DOHH2 (cell line): ENCODE measurements at regions not wholly inside any gene's neighbourhood (a gene's known extent, or its start where the extent isn't known, plus 50 kb on each side); places are given as distances from the start of the nearest gene placed in this dataset.
"Not testable (repeated sequence)": the region's sequence is repeated elsewhere in the genome, so short reads cannot be mapped to it uniquely, and the experiment has no call there.

Source experiments
- H3F3A ChIP-seq: fragments of 200-600 bp; sonication (generic), shearing (Covaris generic); 2 replicates; pipeline ENCODE4 v1.6.0; 2016; ENCODE audit warnings: antibody characterized with exemption, mild to moderate bottlenecking; ENCODE audit not compliant: control insufficient read depth, insufficient read depth
- H3K27ac ChIP-seq: fragments of 200-600 bp; sonication (generic); 2 replicates; pipeline ENCODE4 v1.5.1; 2014; ENCODE audit warnings: low read depth, mild to moderate bottlenecking, low read length, moderate library complexity
- H3K27me3 ChIP-seq: fragments of 200-600 bp; sonication (generic); 2 replicates; pipeline ENCODE4 v1.6.1; 2014; ENCODE audit warnings: mild to moderate bottlenecking, low read length, mixed read lengths; ENCODE audit not compliant: control insufficient read depth
- H3K36me3 ChIP-seq: fragments of 200-600 bp; sonication (generic); 2 replicates; pipeline ENCODE4 v1.6.1; 2014; ENCODE audit warnings: mild to moderate bottlenecking, low read length, moderate library complexity, mixed read lengths; ENCODE audit not compliant: control insufficient read depth
- H3K4me1 ChIP-seq: fragments of 200-600 bp; sonication (generic); 2 replicates; pipeline ENCODE4 v1.6.1; 2014; ENCODE audit warnings: mild to moderate bottlenecking, low read length, mixed read lengths; ENCODE audit not compliant: control insufficient read depth
- H3K4me2 ChIP-seq: fragments of 200-600 bp; sonication (generic); 2 replicates; pipeline ENCODE4 v1.6.0; 2014; ENCODE audit warnings: mild to moderate bottlenecking, low read length, moderate library complexity
- H3K4me3 ChIP-seq: fragments of 200-600 bp; sonication (generic); 2 replicates; pipeline ENCODE4 v1.5.1; 2014; ENCODE audit warnings: mild to moderate bottlenecking, low read length, mixed read lengths
- H3K79me2 ChIP-seq: fragments of 200-600 bp; sonication (generic); 2 replicates; pipeline ENCODE4 v1.6.1; 2014; ENCODE audit warnings: mild to moderate bottlenecking, low read length, mixed read lengths; ENCODE audit not compliant: control insufficient read depth
- H3K9me2 ChIP-seq: fragments of 200-600 bp; sonication (generic); replicated peaks from 2 replicates; pipeline ENCODE4 v1.6.1; 2014; ENCODE audit warnings: mild to moderate bottlenecking, low read length, mixed read lengths; ENCODE audit not compliant: control insufficient read depth
- H3K9me3 ChIP-seq: fragments of 200-600 bp; sonication (generic); 2 replicates; pipeline ENCODE4 v1.6.1; 2014; ENCODE audit warnings: antibody characterized with exemption, low read length, mixed read lengths; ENCODE audit not compliant: control insufficient read depth, insufficient read depth
- H4K20me1 ChIP-seq: fragments of 200-600 bp; sonication (generic); 2 replicates; pipeline ENCODE4 v1.6.0; 2014; ENCODE audit warnings: low read depth, mild to moderate bottlenecking, antibody characterized with exemption, low read length, moderate library complexity; ENCODE audit not compliant: control insufficient read depth, insufficient read depth
- EZH2phosphoT487 ChIP-seq: fragments of 200-600 bp; sonication (generic); IDR thresholded peaks from 2 replicates; pipeline ENCODE4 v1.6.1; 2017; ENCODE audit warnings: borderline replicate concordance, mild to moderate bottlenecking, antibody characterized with exemption, low read length, moderate library complexity, mixed read lengths
- TF ChIP-seq, protein P1 (sequence below): fragments of 200-600 bp; sonication (generic); IDR thresholded peaks from one replicate; pipeline ENCODE4 v1.5.1; 2014; ENCODE audit warnings: antibody characterized with exemption, mild to moderate bottlenecking, low read depth, low read length; ENCODE audit not compliant: poor library complexity, severe bottlenecking

DNA sequence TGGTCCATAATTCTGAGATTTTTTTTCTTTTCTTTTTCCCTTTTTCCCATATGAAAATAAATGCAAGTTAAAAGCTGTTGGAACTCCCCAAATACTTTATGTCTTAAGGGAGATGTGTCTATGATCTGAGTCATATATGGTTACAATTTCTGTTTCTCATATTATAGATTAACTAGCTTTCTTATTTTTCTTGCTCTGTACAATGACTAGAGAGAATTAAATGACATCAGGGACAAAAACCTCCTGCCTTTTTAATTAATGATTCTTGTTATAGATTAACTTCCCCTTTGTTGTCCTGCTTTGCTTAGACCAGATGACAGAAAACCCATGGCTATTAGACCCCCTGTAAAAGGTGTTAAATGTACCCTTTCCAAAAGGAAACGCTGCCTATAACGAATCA is 643.9 kb upstream of the NXPH2 start:
- TF ChIP-seq EZH2phosphoT487 = no peak
- TF ChIP-seq, protein P1, sequence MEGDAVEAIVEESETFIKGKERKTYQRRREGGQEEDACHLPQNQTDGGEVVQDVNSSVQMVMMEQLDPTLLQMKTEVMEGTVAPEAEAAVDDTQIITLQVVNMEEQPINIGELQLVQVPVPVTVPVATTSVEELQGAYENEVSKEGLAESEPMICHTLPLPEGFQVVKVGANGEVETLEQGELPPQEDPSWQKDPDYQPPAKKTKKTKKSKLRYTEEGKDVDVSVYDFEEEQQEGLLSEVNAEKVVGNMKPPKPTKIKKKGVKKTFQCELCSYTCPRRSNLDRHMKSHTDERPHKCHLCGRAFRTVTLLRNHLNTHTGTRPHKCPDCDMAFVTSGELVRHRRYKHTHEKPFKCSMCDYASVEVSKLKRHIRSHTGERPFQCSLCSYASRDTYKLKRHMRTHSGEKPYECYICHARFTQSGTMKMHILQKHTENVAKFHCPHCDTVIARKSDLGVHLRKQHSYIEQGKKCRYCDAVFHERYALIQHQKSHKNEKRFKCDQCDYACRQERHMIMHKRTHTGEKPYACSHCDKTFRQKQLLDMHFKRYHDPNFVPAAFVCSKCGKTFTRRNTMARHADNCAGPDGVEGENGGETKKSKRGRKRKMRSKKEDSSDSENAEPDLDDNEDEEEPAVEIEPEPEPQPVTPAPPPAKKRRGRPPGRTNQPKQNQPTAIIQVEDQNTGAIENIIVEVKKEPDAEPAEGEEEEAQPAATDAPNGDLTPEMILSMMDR = no peak
- Histone ChIP-seq H3F3A (no peaks in the 10 kb centered on the region), H3K9me2 (no peaks in the 10 kb centered on the region), H3K4me2 (no peak overlapping the region), H3K36me3 (no peaks in the 10 kb centered on the region), H3K4me3 (no peak overlapping the region), H3K9me3 (no peaks in the 10 kb centered on the region), H3K4me1 (no peaks in the 10 kb centered on the region), H3K79me2 (no peaks in the 10 kb centered on the region), H4K20me1 (no peaks in the 10 kb centered on the region), H3K27me3 (no peaks in the 10 kb centered on the region), H3K27ac (no peak overlapping the region)

DNA sequence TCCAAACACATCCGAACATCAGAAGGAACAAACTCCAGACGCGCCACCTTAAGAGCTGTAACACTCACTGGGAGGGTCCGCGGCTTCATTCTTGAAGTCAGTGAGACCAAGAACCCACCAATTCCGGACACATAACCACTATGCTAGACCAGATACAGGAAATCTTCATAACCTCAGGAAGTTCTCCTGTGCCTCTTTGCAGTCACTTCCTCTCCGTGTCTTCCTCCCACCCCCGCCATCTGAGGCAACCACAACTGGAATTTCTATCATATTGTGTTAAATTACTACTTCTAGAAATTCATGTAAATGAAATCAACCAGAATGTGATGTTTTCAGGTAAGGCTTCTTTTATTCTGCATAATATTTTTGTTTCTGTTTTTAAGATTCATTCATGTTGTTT is 631.0 kb upstream of the NXPH2 start:
- no peak overlapping the region for H3K27ac ChIP-seq
- no peaks in the 10 kb centered on the region for H3K79me2 ChIP-seq
- no peaks in the 10 kb centered on the region for H4K20me1 ChIP-seq
- H3K9me3 ChIP-seq = no peaks in the 10 kb centered on the region
- no peaks in the 10 kb centered on the region for H3K36me3 ChIP-seq
- H3K4me3 ChIP-seq = no peak overlapping the region
- H3K27me3 ChIP-seq = no peaks in the 10 kb centered on the region
- H3K4me1 ChIP-seq = no peaks in the 10 kb centered on the region
- no peak overlapping the region for H3K4me2 ChIP-seq
- no peaks in the 10 kb centered on the region for H3F3A ChIP-seq
- TF ChIP-seq, protein P1 = no peak
- no peak for TF ChIP-seq EZH2phosphoT487
- no peaks in the 10 kb centered on the region for H3K9me2 ChIP-seq

DNA sequence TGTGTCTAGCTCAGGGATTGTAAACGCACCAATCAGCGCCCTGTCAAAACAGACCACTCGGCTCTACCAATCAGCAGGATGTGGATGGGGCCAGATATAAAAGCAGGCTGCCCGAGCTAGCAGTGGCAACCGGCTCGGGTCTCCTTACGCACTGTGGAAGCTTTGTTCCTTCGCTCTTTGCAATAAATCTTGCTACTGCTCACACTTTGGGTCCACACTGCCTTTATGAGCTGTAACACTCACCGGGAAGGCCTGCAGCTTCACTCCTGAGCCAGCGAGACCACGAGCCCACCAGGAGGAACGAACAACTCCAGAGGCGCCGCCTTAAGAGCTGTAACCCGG is 630.6 kb upstream of the NXPH2 start:
- H3K27ac ChIP-seq, H3K27me3 ChIP-seq, H3K9me3 ChIP-seq, H3F3A ChIP-seq, H3K9me2 ChIP-seq, H3K79me2 ChIP-seq, H3K4me3 ChIP-seq, H3K36me3 ChIP-seq, H3K4me1 ChIP-seq, H4K20me1 ChIP-seq, H3K4me2 ChIP-seq: not testable (repeated sequence)

DNA sequence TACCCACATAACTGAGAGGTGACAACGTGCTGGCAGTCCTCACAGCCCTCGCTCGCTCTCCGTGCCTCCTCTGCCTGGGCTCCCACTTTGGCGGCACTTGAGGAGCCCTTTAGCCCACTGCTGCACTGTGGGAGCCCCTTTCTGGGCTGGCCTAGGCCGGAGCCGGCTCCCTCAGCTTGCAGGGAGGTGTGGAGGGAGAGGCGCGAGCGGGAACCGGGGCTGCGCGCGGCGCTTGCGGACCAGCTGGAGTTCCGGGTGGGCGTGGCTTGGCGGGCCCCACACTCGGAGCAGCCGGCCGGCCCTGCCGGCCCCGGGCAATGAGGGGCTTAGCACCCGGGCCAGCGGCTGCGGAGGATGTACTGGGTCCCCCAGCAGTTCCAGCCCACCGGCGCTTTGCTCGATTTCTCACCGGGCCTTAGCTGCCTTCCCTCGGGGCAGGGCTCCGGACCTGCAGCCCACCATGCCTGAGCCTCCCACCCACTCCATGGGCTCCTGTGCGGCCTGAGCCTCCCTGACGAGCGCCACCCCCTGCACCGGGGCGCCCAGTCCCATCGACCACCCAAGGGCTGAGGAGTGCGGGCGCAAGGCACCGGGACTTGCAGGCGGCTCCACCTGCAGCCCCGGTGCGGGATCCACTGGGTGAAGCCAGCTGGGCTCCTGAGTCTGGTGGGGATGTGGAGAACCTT is 630.1 kb upstream of the NXPH2 start:
- not testable (repeated sequence) for H3K4me1 ChIP-seq, H3K9me2 ChIP-seq, H3K27me3 ChIP-seq, H3K9me3 ChIP-seq, H3K27ac ChIP-seq, H3K4me3 ChIP-seq, H3K36me3 ChIP-seq, H3F3A ChIP-seq, H4K20me1 ChIP-seq, H3K79me2 ChIP-seq, H3K4me2 ChIP-seq
